ENCODE measurements at regions not wholly inside any gene's neighbourhood (a gene's known extent, or its start where the extent isn't known, plus 50 kb on each side); places are given as distances from the start of the nearest gene placed in this dataset.
A peak's percentile ranks its signal among the peaks of the same experiment; 100 is the strongest.

DNA sequence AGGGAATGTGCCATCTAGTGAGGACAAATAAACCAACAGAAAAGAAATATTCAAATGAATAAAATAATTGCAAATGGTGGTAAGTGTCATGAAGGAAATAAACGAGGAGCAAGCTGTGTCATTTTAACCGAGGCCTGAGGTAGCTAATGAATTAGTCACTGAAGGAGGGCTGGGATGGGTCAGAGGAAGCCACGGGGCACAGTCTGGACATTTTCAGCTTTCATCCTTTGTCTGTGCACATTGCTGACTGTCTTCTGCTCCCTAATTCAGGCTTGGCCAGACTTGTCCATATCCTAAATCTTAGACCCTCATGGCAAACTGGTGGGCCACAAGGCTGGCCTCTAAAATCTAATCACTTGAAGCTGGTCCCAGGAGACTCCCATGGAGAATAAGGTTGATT is 138.4 kb downstream of the RHOU start:
- H2BK120ac ChIP-seq (ENCODE audit: low read depth, low read length) = no peak overlapping the region
- no peaks in the 10 kb centered on the region for H3K27me3 ChIP-seq (ENCODE audit: insufficient read depth, low read length, poor library complexity)
- no peaks in the 10 kb centered on the region for H3K79me2 ChIP-seq (ENCODE audit: control insufficient read depth, insufficient read depth, low read length)
- no peak overlapping the region for H3K56ac ChIP-seq (ENCODE audit: low read length)
- no peak overlapping the region for H3K9ac ChIP-seq (ENCODE audit: low read length)
- H3K36me3 ChIP-seq (ENCODE audit: control insufficient read depth, insufficient read depth, low read length) = no peaks in the 10 kb centered on the region
- H2BK15ac ChIP-seq (replicated peaks; ENCODE audit: low read depth) = no peak overlapping the region
- H2AK5ac ChIP-seq (ENCODE audit: low read length) = no peak overlapping the region
- no peak overlapping the region for H3K23ac ChIP-seq (ENCODE audit: low read length)
- H4K5ac ChIP-seq (ENCODE audit: low read length) = no peak overlapping the region
- H3K27ac ChIP-seq (ENCODE audit: low read depth, low read length) = no peak overlapping the region
- H3K4me3 ChIP-seq (ENCODE audit: low read length) = no peak overlapping the region
- no peak overlapping the region for H3K4ac ChIP-seq (ENCODE audit: low read depth, low read length)
- WGBS (ENCODE audit: extremely low coverage, insufficient coverage, low lambda C conversion rate) = no CpG with 5 or more reads among the region's 3 CpGs
- no peak overlapping the region for H3K18ac ChIP-seq (ENCODE audit: low read length)
- H3K4me1 ChIP-seq (ENCODE audit: control insufficient read depth, low read depth, low read length) = no peaks in the 10 kb centered on the region
- H3K79me1 ChIP-seq (ENCODE audit: low read length) = no peaks in the 10 kb centered on the region
- no peak overlapping the region for H4K8ac ChIP-seq (ENCODE audit: low read depth, low read length)
- DNase-seq = no peak
- H2BK5ac ChIP-seq (ENCODE audit: low read length) = no peak overlapping the region
- no peak overlapping the region for H3K4me2 ChIP-seq (ENCODE audit: low read length)

DNA sequence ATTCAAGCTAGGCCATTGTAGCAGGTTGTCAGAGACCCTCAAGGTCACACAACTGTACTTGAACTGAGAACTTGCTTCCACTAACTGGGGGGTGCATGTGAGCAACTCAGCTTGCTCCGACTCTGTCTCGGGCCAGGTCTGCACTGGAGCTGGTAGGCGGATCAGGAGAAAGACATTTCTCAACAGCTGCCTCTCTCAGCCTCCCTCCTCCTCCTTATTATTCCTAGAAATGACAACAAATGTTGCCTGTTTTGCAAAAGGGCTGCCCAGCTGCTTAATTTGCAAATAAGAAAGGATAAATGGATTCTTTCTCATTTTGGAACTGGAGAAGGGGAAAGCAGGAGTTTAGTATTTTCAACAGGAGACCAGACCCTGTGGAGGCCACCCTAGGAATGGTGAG is 140.5 kb downstream of the RHOU start:
- Histone ChIP-seq H3K18ac (ENCODE audit: low read length) (no peak overlapping the region), H3K27ac (ENCODE audit: low read depth, low read length) (no peak overlapping the region), H2BK5ac (ENCODE audit: low read length) (no peak overlapping the region), H3K4me2 (ENCODE audit: low read length) (no peak overlapping the region), H3K79me2 (ENCODE audit: control insufficient read depth, insufficient read depth, low read length) (no peaks in the 10 kb centered on the region), H3K4ac (ENCODE audit: low read depth, low read length) (no peak overlapping the region), H3K56ac (ENCODE audit: low read length) (no peak overlapping the region), H3K23ac (ENCODE audit: low read length) (no peak overlapping the region), H4K5ac (ENCODE audit: low read length) (no peak overlapping the region), H4K8ac (ENCODE audit: low read depth, low read length) (no peak overlapping the region), H3K36me3 (ENCODE audit: control insufficient read depth, insufficient read depth, low read length) (no peaks in the 10 kb centered on the region), H3K4me3 (ENCODE audit: low read length) (no peak overlapping the region), H2BK15ac (replicated peaks; ENCODE audit: low read depth) (no peak overlapping the region), H2BK120ac (ENCODE audit: low read depth, low read length) (no peak overlapping the region), H3K79me1 (ENCODE audit: low read length) (no peaks in the 10 kb centered on the region), H3K4me1 (ENCODE audit: control insufficient read depth, low read depth, low read length) (no peaks in the 10 kb centered on the region), H2AK5ac (ENCODE audit: low read length) (no peak overlapping the region), H3K27me3 (ENCODE audit: insufficient read depth, low read length, poor library complexity) (no peaks in the 10 kb centered on the region), H3K9ac (ENCODE audit: low read length) (no peak overlapping the region)
- no CpG with 5 or more reads among the region's 3 CpGs for WGBS (ENCODE audit: extremely low coverage, insufficient coverage, low lambda C conversion rate)
- DNase-seq = no peak

DNA sequence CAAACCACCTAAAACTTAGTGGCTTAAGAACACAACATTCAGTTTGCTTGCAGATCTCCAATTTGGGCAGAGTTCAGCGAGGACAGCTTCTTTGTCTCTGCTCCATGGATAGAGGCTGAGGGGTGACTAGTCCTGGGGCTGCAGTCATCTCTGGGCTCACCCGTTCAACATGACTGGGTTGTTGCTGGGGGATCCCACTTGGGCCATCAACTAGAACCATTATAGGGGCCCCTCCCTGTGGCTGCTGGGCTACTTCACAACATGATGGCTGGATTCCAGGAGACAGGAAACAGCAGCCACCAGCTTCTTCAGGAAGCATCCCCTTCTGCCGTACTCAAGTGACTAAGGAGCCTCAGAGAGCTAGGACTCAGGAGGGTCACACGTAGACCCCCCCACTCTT is 140.9 kb downstream of the RHOU start:
- H3K4me1 ChIP-seq (ENCODE audit: control insufficient read depth, low read depth, low read length) = no peaks in the 10 kb centered on the region

DNA sequence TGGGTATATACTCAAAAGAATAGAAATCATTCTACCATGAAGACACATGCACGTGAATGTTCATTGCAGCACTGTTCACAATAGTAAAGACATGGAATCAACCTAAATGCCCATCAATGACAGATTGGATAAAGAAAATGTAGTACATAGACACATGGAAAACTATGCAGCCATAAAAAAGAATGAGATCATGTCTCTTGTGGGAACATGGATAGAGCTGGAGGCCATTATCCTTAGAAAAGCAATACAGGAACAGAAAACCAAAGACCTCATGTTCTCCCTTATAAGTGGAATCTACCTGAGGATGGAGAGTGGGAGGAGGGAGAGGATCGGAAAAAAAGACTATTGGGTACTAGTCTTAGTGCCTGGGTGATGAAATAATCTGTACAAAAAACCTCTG is 143.9 kb downstream of the RHOU start:
- H3K27me3 ChIP-seq (ENCODE audit: insufficient read depth, low read length, poor library complexity) = no peaks in the 10 kb centered on the region
- DNase-seq = no peak
- H3K9ac ChIP-seq (ENCODE audit: low read length) = no peak overlapping the region
- no peak overlapping the region for H2BK15ac ChIP-seq (replicated peaks; ENCODE audit: low read depth)
- no peak overlapping the region for H3K23ac ChIP-seq (ENCODE audit: low read length)
- no peak overlapping the region for H2BK120ac ChIP-seq (ENCODE audit: low read depth, low read length)
- no peaks in the 10 kb centered on the region for H3K36me3 ChIP-seq (ENCODE audit: control insufficient read depth, insufficient read depth, low read length)
- no peak overlapping the region for H4K8ac ChIP-seq (ENCODE audit: low read depth, low read length)
- no peak overlapping the region for H3K4me2 ChIP-seq (ENCODE audit: low read length)
- no peak overlapping the region for H3K27ac ChIP-seq (ENCODE audit: low read depth, low read length)
- WGBS (ENCODE audit: extremely low coverage, insufficient coverage, low lambda C conversion rate) = no CpG with 5 or more reads among the region's 2 CpGs
- no peak overlapping the region for H3K4ac ChIP-seq (ENCODE audit: low read depth, low read length)
- H3K79me2 ChIP-seq (ENCODE audit: control insufficient read depth, insufficient read depth, low read length) = no peaks in the 10 kb centered on the region
- H4K5ac ChIP-seq (ENCODE audit: low read length) = no peak overlapping the region
- H3K18ac ChIP-seq (ENCODE audit: low read length) = no peak overlapping the region
- peaks cover 5% of the 10 kb centered on the region for H3K4me1 ChIP-seq (ENCODE audit: control insufficient read depth, low read depth, low read length)
- H3K79me1 ChIP-seq (ENCODE audit: low read length) = no peaks in the 10 kb centered on the region
- no peak overlapping the region for H3K56ac ChIP-seq (ENCODE audit: low read length)
- no peak overlapping the region for H3K4me3 ChIP-seq (ENCODE audit: low read length)
- no peak overlapping the region for H2AK5ac ChIP-seq (ENCODE audit: low read length)
- no peak overlapping the region for H2BK5ac ChIP-seq (ENCODE audit: low read length)

More for the DNA sequence above, 140.9 kb downstream of the RHOU start:
- H3K4me2 ChIP-seq (ENCODE audit: low read length) = no peak overlapping the region
- no peaks in the 10 kb centered on the region for H3K36me3 ChIP-seq (ENCODE audit: control insufficient read depth, insufficient read depth, low read length)
- H3K27ac ChIP-seq (ENCODE audit: low read depth, low read length) = no peak overlapping the region
- no peak overlapping the region for H3K4me3 ChIP-seq (ENCODE audit: low read length)
- H2BK5ac ChIP-seq (ENCODE audit: low read length) = no peak overlapping the region
- H4K5ac ChIP-seq (ENCODE audit: low read length) = no peak overlapping the region
- H2BK15ac ChIP-seq (replicated peaks; ENCODE audit: low read depth) = no peak overlapping the region
- H3K79me1 ChIP-seq (ENCODE audit: low read length) = no peaks in the 10 kb centered on the region
- H3K79me2 ChIP-seq (ENCODE audit: control insufficient read depth, insufficient read depth, low read length) = no peaks in the 10 kb centered on the region
- H2AK5ac ChIP-seq (ENCODE audit: low read length) = no peak overlapping the region
- H4K8ac ChIP-seq (ENCODE audit: low read depth, low read length) = no peak overlapping the region
- no peak overlapping the region for H3K23ac ChIP-seq (ENCODE audit: low read length)
- no peak overlapping the region for H3K4ac ChIP-seq (ENCODE audit: low read depth, low read length)
- no peak overlapping the region for H3K18ac ChIP-seq (ENCODE audit: low read length)
- H3K27me3 ChIP-seq (ENCODE audit: insufficient read depth, low read length, poor library complexity) = no peaks in the 10 kb centered on the region
- WGBS (ENCODE audit: extremely low coverage, insufficient coverage, low lambda C conversion rate) = no CpG with 5 or more reads among the region's 4 CpGs
- H2BK120ac ChIP-seq (ENCODE audit: low read depth, low read length) = no peak overlapping the region
- H3K9ac ChIP-seq (ENCODE audit: low read length) = no peak overlapping the region
- no peak for DNase-seq
- no peak overlapping the region for H3K56ac ChIP-seq (ENCODE audit: low read length)

DNA sequence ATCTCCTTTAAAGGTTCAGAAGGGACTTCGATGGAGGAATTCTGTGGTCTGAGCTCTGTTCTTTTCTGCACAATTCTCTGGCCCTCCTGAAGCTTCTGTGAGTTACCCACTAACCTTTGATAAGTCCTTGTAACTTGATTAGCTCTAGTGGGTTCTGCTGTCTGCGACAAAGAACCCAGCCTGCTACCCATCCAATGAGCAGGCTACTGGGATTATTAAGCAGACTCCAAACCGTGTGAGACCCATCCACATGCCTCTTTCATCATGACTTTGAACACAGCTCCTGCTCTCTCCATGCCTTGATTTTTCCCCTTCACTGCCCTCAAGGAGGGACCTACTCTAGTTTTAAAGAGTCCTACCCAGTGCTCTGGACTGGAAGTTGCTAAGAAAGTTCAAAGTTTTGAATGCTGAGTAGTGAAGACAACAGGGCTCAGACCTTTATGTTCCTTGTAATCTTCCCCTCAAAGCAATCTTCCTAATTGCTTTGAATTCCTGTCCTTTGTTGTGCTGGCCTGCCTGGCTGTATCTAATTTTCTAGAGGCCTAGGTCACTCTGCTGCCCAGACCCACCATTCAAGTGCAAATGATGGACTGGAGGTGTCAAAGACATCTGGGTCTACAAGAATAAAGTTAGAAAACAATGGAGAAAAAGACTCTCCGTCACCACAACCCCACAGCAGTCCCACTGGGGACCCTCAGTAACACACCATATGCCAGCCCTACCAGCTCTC is 146.9 kb downstream of the RHOU start:
- no CpG with 5 or more reads among the region's 4 CpGs for WGBS (ENCODE audit: extremely low coverage, insufficient coverage, low lambda C conversion rate)
- no peak overlapping the region for H4K5ac ChIP-seq (ENCODE audit: low read length)
- H3K4ac ChIP-seq (ENCODE audit: low read depth, low read length) = no peak overlapping the region
- no peak overlapping the region for H3K4me2 ChIP-seq (ENCODE audit: low read length)
- H2BK5ac ChIP-seq (ENCODE audit: low read length) = no peak overlapping the region
- no peaks in the 10 kb centered on the region for H3K79me2 ChIP-seq (ENCODE audit: control insufficient read depth, insufficient read depth, low read length)
- no peak overlapping the region for H2AK5ac ChIP-seq (ENCODE audit: low read length)
- H3K9ac ChIP-seq (ENCODE audit: low read length) = no peak overlapping the region
- H4K8ac ChIP-seq (ENCODE audit: low read depth, low read length) = no peak overlapping the region
- DNase-seq = peak; percentile 21
- H3K27me3 ChIP-seq (ENCODE audit: insufficient read depth, low read length, poor library complexity) = no peaks in the 10 kb centered on the region
- H3K56ac ChIP-seq (ENCODE audit: low read length) = no peak overlapping the region
- H3K18ac ChIP-seq (ENCODE audit: low read length) = no peak overlapping the region
- H3K36me3 ChIP-seq (ENCODE audit: control insufficient read depth, insufficient read depth, low read length) = no peaks in the 10 kb centered on the region
- H3K79me1 ChIP-seq (ENCODE audit: low read length) = no peaks in the 10 kb centered on the region
- no peak overlapping the region for H3K23ac ChIP-seq (ENCODE audit: low read length)
- H3K4me3 ChIP-seq (ENCODE audit: low read length) = no peak overlapping the region
- H2BK120ac ChIP-seq (ENCODE audit: low read depth, low read length) = peak overlapping the region; percentile 50
- no peak overlapping the region for H2BK15ac ChIP-seq (replicated peaks; ENCODE audit: low read depth)
- no peak overlapping the region for H3K27ac ChIP-seq (ENCODE audit: low read depth, low read length)
- peaks cover 5% of the 10 kb centered on the region for H3K4me1 ChIP-seq (ENCODE audit: control insufficient read depth, low read depth, low read length)

Measured in mesendoderm (in vitro differentiated cells).